CD14-positive monocyte (primary cell): ENCODE measurements at regions not wholly inside any gene's neighbourhood (a gene's known extent, or its start where the extent isn't known, plus 50 kb on each side); places are given as distances from the start of the nearest gene placed in this dataset.

Experiments used
- DNase-seq, 3 donors: peaks; one replicate each; pipeline ENCODE4 v3.0.0-alpha.2; 2011 to 2022
- H2AFZ ChIP-seq: 2 replicates; pipeline ENCODE4 v1.6.0; 2012; ENCODE audit warnings: mild to moderate bottlenecking, low read depth, low read length, inconsistent platforms; ENCODE audit not compliant: insufficient read depth, poor library complexity, severe bottlenecking
- H3K27ac ChIP-seq, 2 donors: 1 replicate in 1 of 2; 2 replicates in 1 of 2; pipeline ENCODE4 v1.5.1; 2012 to 2013; ENCODE audit warnings: low read length in 2 of 2, control low read depth in 1 of 2, inconsistent platforms in 1 of 2, low read depth in 1 of 2, mild to moderate bottlenecking in 1 of 2
- H3K27me3 ChIP-seq, 2 donors: one replicate each; pipeline versions ENCODE4 v1.6.0 to v1.6.1; 2011 to 2013; ENCODE audit warnings: low read length in 2 of 2; ENCODE audit not compliant: control insufficient read depth in 2 of 2, insufficient read depth in 2 of 2
- H3K36me3 ChIP-seq, 2 donors: replicated peaks in 1 of 2; 1 replicate in 1 of 2; 2 replicates in 1 of 2; pipeline versions ENCODE4 v1.5.1 to v1.6.1; 2012 to 2013; ENCODE audit warnings: low read length in 2 of 2, control low read depth in 1 of 2, inconsistent platforms in 1 of 2, mild to moderate bottlenecking in 1 of 2; ENCODE audit not compliant: insufficient read depth in 2 of 2, control insufficient read depth in 1 of 2
- H3K4me1 ChIP-seq, 2 donors: 1 replicate in 1 of 2; 2 replicates in 1 of 2; pipeline versions ENCODE4 v1.5.1 to v1.6.1; 2012 to 2013; ENCODE audit warnings: low read length in 2 of 2, control low read depth in 1 of 2, inconsistent platforms in 1 of 2, mild to moderate bottlenecking in 1 of 2, moderate library complexity in 1 of 2; ENCODE audit not compliant: insufficient read depth in 2 of 2, control insufficient read depth in 1 of 2
- H3K4me2 ChIP-seq: replicated peaks from 2 replicates; pipeline ENCODE3; 2012; ENCODE audit warnings: low read length, moderate library complexity, mild to moderate bottlenecking; ENCODE audit not compliant: poor library complexity, severe bottlenecking; ENCODE audit errors: extremely low read depth
- H3K4me3 ChIP-seq, 3 experiments: fragments of 200-600 bp in 1 of 3; sonication (generic) in 1 of 3; replicated peaks in 1 of 3; 1 replicate in 2 of 3; 2 replicates in 1 of 3; pipeline ENCODE4 v1.5.1; 2011 to 2013; ENCODE audit warnings: low read length in 3 of 3, mild to moderate bottlenecking in 3 of 3, control low read depth in 2 of 3, low read depth in 2 of 3, inconsistent platforms in 1 of 3, moderate library complexity in 1 of 3
- H3K79me2 ChIP-seq: 2 replicates; pipeline ENCODE4 v1.6.0; 2012; ENCODE audit warnings: mild to moderate bottlenecking, control low read depth, inconsistent platforms, low read length, moderate library complexity; ENCODE audit not compliant: insufficient read depth
- H3K9ac ChIP-seq: 2 replicates; pipeline ENCODE4 v1.6.0; 2017; ENCODE audit warnings: low read length, mild to moderate bottlenecking; ENCODE audit not compliant: insufficient read depth, poor library complexity, severe bottlenecking
- H3K9me3 ChIP-seq, 2 donors: replicated peaks in 1 of 2; 1 replicate in 1 of 2; 2 replicates in 1 of 2; pipeline versions ENCODE4 v1.5.1 to v1.6.1; 2012 to 2013; ENCODE audit warnings: low read length in 2 of 2, control low read depth in 1 of 2; ENCODE audit not compliant: control insufficient read depth in 1 of 2, insufficient read depth in 1 of 2
- H4K20me1 ChIP-seq: 2 replicates; pipeline ENCODE4 v1.6.0; 2012; ENCODE audit warnings: mild to moderate bottlenecking, low read length, control low read depth, moderate library complexity; ENCODE audit not compliant: insufficient read depth
- H3K27ac Mint-ChIP-seq, 7 donors: one replicate each; pipeline ENCODE4 v1.8.0; 2020; ENCODE audit warnings: mild to moderate bottlenecking in 7 of 7, mixed read lengths in 7 of 7, moderate library complexity in 6 of 7, inconsistent platforms in 2 of 7
- H3K27me3 Mint-ChIP-seq, 3 donors: one replicate each; pipeline ENCODE4 v1.8.0; 2021 to 2022; ENCODE audit warnings: low read depth in 3 of 3, mild to moderate bottlenecking in 3 of 3, mixed read lengths in 3 of 3, moderate library complexity in 3 of 3, inconsistent platforms in 1 of 3
- H3K36me3 Mint-ChIP-seq, 2 donors: one replicate each; pipeline ENCODE4 v1.8.0; 2020; ENCODE audit warnings: mixed read lengths in 2 of 2, inconsistent platforms in 1 of 2, mild to moderate bottlenecking in 1 of 2
- H3K4me1 Mint-ChIP-seq: one replicate; pipeline ENCODE4 v1.8.0; 2020; ENCODE audit warnings: mild to moderate bottlenecking, mixed read lengths
- H3K4me3 Mint-ChIP-seq, 2 donors: one replicate each; pipeline ENCODE4 v1.8.0; 2020; ENCODE audit warnings: mild to moderate bottlenecking in 2 of 2, mixed read lengths in 2 of 2, moderate library complexity in 1 of 2
- H3K9me3 Mint-ChIP-seq, 7 donors: one replicate each; pipeline ENCODE4 v1.8.0; 2020 to 2022; ENCODE audit warnings: mixed read lengths in 7 of 7, mild to moderate bottlenecking in 6 of 7, moderate library complexity in 6 of 7, inconsistent platforms in 2 of 7
- WGBS: methylation state at CpG from one replicate; pipeline ENCODE4 v1.1.5; 2013; ENCODE audit warnings: missing lambda C conversion rate; ENCODE audit not compliant: insufficient coverage; 5-methylcytosine and 5-hydroxymethylcytosine counted together
- intact Hi-C, 2 donors: fragments of 100-400 bp; cut with micrococcal nuclease; formaldehyde crosslinking; loops; one replicate each; pipeline versions ENCODE4 v1.15.0 to v1.15.1; 2023
- TF ChIP-seq, protein P1 (sequence below): fragments of 200-600 bp; IDR thresholded peaks from one replicate; pipeline ENCODE4 v1.8.0; 2022; ENCODE audit warnings: antibody characterized with exemption, mild to moderate bottlenecking

- Histone ChIP-seq H3K9ac (no peak overlapping the region), H3K4me1 (no peaks in the 10 kb centered on the region), H3K4me2 (no peak overlapping the region), H3K27me3 (no peaks in the 10 kb centered on the region), H3K36me3 (no peaks in the 10 kb centered on the region), H3K9me3 (peaks cover 26 to 41% of the 10 kb centered on the region in 2 donors), H3K4me3 (no peak overlapping the region), H3K79me2 (no peaks in the 10 kb centered on the region), H3K27ac (no peak overlapping the region), H4K20me1 (no peaks in the 10 kb centered on the region), H2AFZ (no peak overlapping the region)
- Mint-ChIP-seq H3K36me3 (no peaks in the 10 kb centered on the region), H3K9me3 (peaks cover 12 to 32% (median 20%) of the 10 kb centered on the region in 7 donors), H3K27me3 (peaks cover 0 to 2% (median 0%) of the 10 kb centered on the region in 3 donors), H3K27ac (no peak overlapping the region), H3K4me3 (no peak overlapping the region), H3K4me1 (no peaks in the 10 kb centered on the region)
- TF ChIP-seq, protein P1, sequence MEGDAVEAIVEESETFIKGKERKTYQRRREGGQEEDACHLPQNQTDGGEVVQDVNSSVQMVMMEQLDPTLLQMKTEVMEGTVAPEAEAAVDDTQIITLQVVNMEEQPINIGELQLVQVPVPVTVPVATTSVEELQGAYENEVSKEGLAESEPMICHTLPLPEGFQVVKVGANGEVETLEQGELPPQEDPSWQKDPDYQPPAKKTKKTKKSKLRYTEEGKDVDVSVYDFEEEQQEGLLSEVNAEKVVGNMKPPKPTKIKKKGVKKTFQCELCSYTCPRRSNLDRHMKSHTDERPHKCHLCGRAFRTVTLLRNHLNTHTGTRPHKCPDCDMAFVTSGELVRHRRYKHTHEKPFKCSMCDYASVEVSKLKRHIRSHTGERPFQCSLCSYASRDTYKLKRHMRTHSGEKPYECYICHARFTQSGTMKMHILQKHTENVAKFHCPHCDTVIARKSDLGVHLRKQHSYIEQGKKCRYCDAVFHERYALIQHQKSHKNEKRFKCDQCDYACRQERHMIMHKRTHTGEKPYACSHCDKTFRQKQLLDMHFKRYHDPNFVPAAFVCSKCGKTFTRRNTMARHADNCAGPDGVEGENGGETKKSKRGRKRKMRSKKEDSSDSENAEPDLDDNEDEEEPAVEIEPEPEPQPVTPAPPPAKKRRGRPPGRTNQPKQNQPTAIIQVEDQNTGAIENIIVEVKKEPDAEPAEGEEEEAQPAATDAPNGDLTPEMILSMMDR = no peak
- intact Hi-C loops = no loop called here
- WGBS = 100% methylated on average over 1 of the region's 3 CpGs
- DNase-seq = no peak
Measured at GRCh38 chr14:43001731-43002130, 1395.1 kb downstream of the LRFN5 start.

DNA sequence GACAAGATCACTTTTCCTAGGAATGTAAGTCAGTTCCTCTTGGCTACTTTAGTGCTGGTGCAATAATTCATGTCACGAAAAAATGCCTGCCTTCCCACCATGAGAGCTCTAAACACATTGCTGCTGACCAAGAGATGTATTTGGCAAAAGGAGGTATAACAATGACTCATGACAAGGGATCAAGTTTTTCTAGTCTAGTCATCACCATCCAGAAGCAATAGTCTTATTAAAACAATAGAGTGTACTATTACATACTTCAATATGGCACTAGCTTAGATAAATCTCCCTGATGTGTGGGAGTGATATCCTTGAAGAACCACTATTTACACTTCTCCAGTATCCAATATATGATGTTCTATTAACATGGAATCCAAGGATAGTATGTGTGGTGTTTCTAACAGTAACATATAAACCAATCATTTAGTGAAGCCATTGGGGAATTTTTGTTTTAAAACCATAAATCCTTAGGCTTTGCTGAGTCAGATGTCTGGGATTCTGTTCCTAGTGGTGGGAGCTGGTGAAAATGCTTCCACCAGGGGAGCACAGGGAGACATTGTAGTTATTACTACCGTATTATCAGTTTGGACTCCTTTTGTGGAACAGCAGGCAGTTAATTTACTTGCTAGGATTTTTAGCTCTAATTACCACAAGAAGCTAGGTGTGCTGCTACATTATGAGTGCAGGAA is 1387.5 kb downstream of the LRFN5 start:
- H3K9ac ChIP-seq = no peak overlapping the region
- H3K9me3 ChIP-seq = peaks cover 0 to 4% of the 10 kb centered on the region in 2 donors
- no peaks in the 10 kb centered on the region for H3K27me3 ChIP-seq
- Mint-ChIP-seq H3K36me3 (no peaks in the 10 kb centered on the region), H3K27me3 (no peaks in the 10 kb centered on the region), H3K27ac (no peak overlapping the region), H3K4me3 (no peak overlapping the region), H3K4me1 (no peaks in the 10 kb centered on the region), H3K9me3 (peaks cover 0 to 6% (median 4%) of the 10 kb centered on the region in 7 donors)
- H3K27ac ChIP-seq = no peak overlapping the region
- no peak overlapping the region for H3K4me2 ChIP-seq
- TF ChIP-seq, protein P1 = no peak
- DNase-seq = no peak
- no peaks in the 10 kb centered on the region for H3K36me3 ChIP-seq
- no CpG with 5 or more reads among the region's 2 CpGs for WGBS
- no peaks in the 10 kb centered on the region for H3K4me1 ChIP-seq
- no peak overlapping the region for H2AFZ ChIP-seq
- intact Hi-C loops = no loop called here
- H3K79me2 ChIP-seq = no peaks in the 10 kb centered on the region
- H3K4me3 ChIP-seq = no peak overlapping the region
- H4K20me1 ChIP-seq = no peaks in the 10 kb centered on the region
